Neural progenitor cell (in vitro differentiated cells): ENCODE measurements at regions not wholly inside any gene's neighbourhood (a gene's known extent, or its start where the extent isn't known, plus 50 kb on each side); places are given as distances from the start of the nearest gene placed in this dataset.

Source experiments
- CTCF ChIP-seq: fragments of 200-600 bp; sonication (generic); IDR thresholded peaks from 2 replicates; pipeline ENCODE4 v1.5.1; 2017; ENCODE audit warnings: antibody characterized with exemption, mild to moderate bottlenecking
- EZH2 ChIP-seq: fragments of 200-600 bp; sonication (generic); IDR thresholded peaks from 2 replicates; pipeline ENCODE4 v1.6.1; 2017; ENCODE audit warnings: antibody characterized with exemption, mild to moderate bottlenecking, moderate library complexity

- no peak for TF ChIP-seq CTCF
- TF ChIP-seq EZH2, result no peak
Observed at GRCh38 chr3:463252-464192, 267.0 kb downstream of the CHL1 start.
